T-cell (primary cell): ENCODE measurements at regions not wholly inside any gene's neighbourhood (a gene's known extent, or its start where the extent isn't known, plus 50 kb on each side); places are given as distances from the start of the nearest gene placed in this dataset.

Experiments
- ATAC-seq, 4 experiments: fragments of 200-7000 bp in 3 of 4; fragments of 150-1000 bp in 1 of 4; cut with Tn5 transposase; replicated peaks in 1 of 4; 1 replicate in 3 of 4; 2 replicates in 1 of 4; pipeline ENCODE4 v1.10.0; 2021; ENCODE audit warnings: moderate library complexity in 3 of 4, mild to moderate bottlenecking in 2 of 4, moderate number of reproducible peaks in 1 of 4
- CTCF ChIA-PET, 2 donors: fragments of 300-600 bp; sonication (Branson Sonifier 250); formaldehyde crosslinking; loops; one replicate each; lab custom pipeline; 2022; ENCODE audit warnings: antibody characterized with exemption in 2 of 2; lab: Charles Lee
- POLR2A ChIA-PET, 2 donors: fragments of 300-600 bp; sonication (Branson Sonifier 250); formaldehyde crosslinking; loops; one replicate each; lab custom pipeline; 2022; ENCODE audit warnings: antibody characterized with exemption in 2 of 2; lab: Charles Lee
- DNase-seq, 35 experiments: peaks; one replicate each; pipeline versions ENCODE4 v3.0.0 to v3.0.0-alpha.2; 2013 to 2023
- H3K27ac ChIP-seq: one replicate; pipeline ENCODE4 v1.5.1; 2013; ENCODE audit warnings: low read length
- H3K27me3 ChIP-seq, 2 experiments: replicated peaks in 1 of 2; 1 replicate in 1 of 2; 2 replicates in 1 of 2; pipeline versions ENCODE4 v1.6.1 to v1.7.0; 2013; ENCODE audit warnings: low read length in 1 of 2, mixed read lengths in 1 of 2; ENCODE audit not compliant: control insufficient read depth in 2 of 2, insufficient read depth in 2 of 2; ENCODE audit errors: extremely low read depth in 1 of 2
- H3K36me3 ChIP-seq, 2 donors: 1 replicate in 1 of 2; 2 replicates in 1 of 2; pipeline versions ENCODE4 v1.6.1 to v1.7.0; 2013; ENCODE audit warnings: low read length in 1 of 2; ENCODE audit not compliant: control insufficient read depth in 2 of 2, insufficient read depth in 1 of 2; ENCODE audit errors: extremely low read depth in 1 of 2
- H3K4me1 ChIP-seq, 2 experiments: 1 replicate in 1 of 2; 2 replicates in 1 of 2; pipeline versions ENCODE4 v1.6.1 to v1.7.0; 2013; ENCODE audit warnings: low read length in 2 of 2, mixed read lengths in 1 of 2; ENCODE audit not compliant: insufficient read depth in 2 of 2, control insufficient read depth in 1 of 2; ENCODE audit errors: extremely low read depth in 1 of 2
- H3K4me3 ChIP-seq, 2 donors: 1 replicate in 1 of 2; 2 replicates in 1 of 2; pipeline versions ENCODE4 v1.5.1 to v1.7.0; 2013; ENCODE audit warnings: mild to moderate bottlenecking in 2 of 2, low read length in 1 of 2, moderate library complexity in 1 of 2; ENCODE audit not compliant: control insufficient read depth in 1 of 2; ENCODE audit errors: extremely low read depth in 1 of 2
- H3K9me3 ChIP-seq: 2 replicates; pipeline ENCODE4 v1.7.0; 2013
- H3K27ac Mint-ChIP-seq, 2 donors: one replicate each; pipeline ENCODE4 v1.8.0; 2020 to 2021; ENCODE audit warnings: mild to moderate bottlenecking in 2 of 2, mixed read lengths in 2 of 2
- H3K27me3 Mint-ChIP-seq, 2 donors: one replicate each; pipeline ENCODE4 v1.8.0; 2021 to 2022; ENCODE audit warnings: mixed read lengths in 2 of 2
- H3K36me3 Mint-ChIP-seq: one replicate; pipeline ENCODE4 v1.8.0; 2021; ENCODE audit warnings: mixed read lengths
- H3K4me1 Mint-ChIP-seq, 3 donors: one replicate each; pipeline ENCODE4 v1.8.0; 2020 to 2022; ENCODE audit warnings: mixed read lengths in 3 of 3, mild to moderate bottlenecking in 1 of 3
- H3K4me3 Mint-ChIP-seq, 3 donors: one replicate each; pipeline ENCODE4 v1.8.0; 2020 to 2022; ENCODE audit warnings: mild to moderate bottlenecking in 3 of 3, mixed read lengths in 3 of 3, moderate library complexity in 3 of 3
- H3K9me3 Mint-ChIP-seq, 3 donors: one replicate each; pipeline ENCODE4 v1.8.0; 2020 to 2022; ENCODE audit warnings: mixed read lengths in 3 of 3
- WGBS: methylation state at CpG from one replicate; pipeline ENCODE4 v1.1.5; 2013; ENCODE audit warnings: missing lambda C conversion rate; ENCODE audit not compliant: insufficient coverage; 5-methylcytosine and 5-hydroxymethylcytosine counted together

- no peaks in the 10 kb centered on the region for H3K36me3 ChIP-seq
- H3K4me3 ChIP-seq = no peak overlapping the region
- ATAC-seq (no peak), DNase-seq (no peak)
- Mint-ChIP-seq H3K27me3 (peaks cover 18 to 26% of the 10 kb centered on the region in 2 donors), H3K4me1 (peaks cover 0 to 8% (median 2%) of the 10 kb centered on the region in 3 donors), H3K27ac (no peak overlapping the region), H3K9me3 (no peaks in the 10 kb centered on the region), H3K4me3 (no peak overlapping the region), H3K36me3 (no peaks in the 10 kb centered on the region)
- no peak overlapping the region for H3K27ac ChIP-seq
- ChIA-PET CTCF (no interaction called here), POLR2A (no interaction called here)
- H3K9me3 ChIP-seq = no peaks in the 10 kb centered on the region
- WGBS = 58% methylated on average over 1 of the region's 2 CpGs
- no peaks in the 10 kb centered on the region for H3K4me1 ChIP-seq
- peaks cover 0 to 17% of the 10 kb centered on the region in 2 experiments for H3K27me3 ChIP-seq
These were observed 54.0 kb upstream of the GRB10 start for GRCh38 chr7:50836646-50837045.

DNA sequence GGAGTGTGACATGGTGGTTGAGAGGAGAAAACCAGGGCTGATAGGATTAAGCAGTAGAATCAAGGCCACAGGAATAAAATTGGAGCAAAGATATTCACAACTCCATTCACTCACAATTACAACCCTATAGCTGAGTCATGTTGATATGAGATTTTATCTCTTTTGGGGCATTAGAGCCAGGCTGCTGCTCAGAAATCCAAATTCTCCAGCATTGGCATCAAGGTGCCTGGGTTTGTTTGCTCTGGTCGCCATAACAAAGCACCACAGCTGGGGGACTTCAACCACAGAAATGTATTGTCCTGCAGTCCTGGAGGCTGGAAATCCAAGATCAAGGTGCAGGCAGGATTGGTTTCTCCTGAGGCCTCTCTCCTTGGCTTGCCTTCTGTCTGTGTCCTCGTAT lies 52.5 kb upstream of the GRB10 start:
- ATAC-seq (no peak), DNase-seq (no peak)
- no peak overlapping the region for H3K27ac Mint-ChIP-seq
- no peaks in the 10 kb centered on the region for H3K36me3 Mint-ChIP-seq
- peaks cover 0 to 8% (median 2%) of the 10 kb centered on the region in 3 donors for H3K4me1 Mint-ChIP-seq
- Histone ChIP-seq H3K36me3 (no peaks in the 10 kb centered on the region), H3K9me3 (no peaks in the 10 kb centered on the region), H3K27me3 (peaks cover 0 to 16% of the 10 kb centered on the region in 2 experiments), H3K4me1 (no peaks in the 10 kb centered on the region), H3K4me3 (no peak overlapping the region), H3K27ac (no peak overlapping the region)
- no peak overlapping the region for H3K4me3 Mint-ChIP-seq
- CTCF ChIA-PET = no interaction called here
- no peaks in the 10 kb centered on the region for H3K9me3 Mint-ChIP-seq
- WGBS = 60% methylated on average over 2 of the region's 2 CpGs
- POLR2A ChIA-PET = no interaction called here
- H3K27me3 Mint-ChIP-seq = peaks cover 13 to 19% of the 10 kb centered on the region in 2 donors

DNA sequence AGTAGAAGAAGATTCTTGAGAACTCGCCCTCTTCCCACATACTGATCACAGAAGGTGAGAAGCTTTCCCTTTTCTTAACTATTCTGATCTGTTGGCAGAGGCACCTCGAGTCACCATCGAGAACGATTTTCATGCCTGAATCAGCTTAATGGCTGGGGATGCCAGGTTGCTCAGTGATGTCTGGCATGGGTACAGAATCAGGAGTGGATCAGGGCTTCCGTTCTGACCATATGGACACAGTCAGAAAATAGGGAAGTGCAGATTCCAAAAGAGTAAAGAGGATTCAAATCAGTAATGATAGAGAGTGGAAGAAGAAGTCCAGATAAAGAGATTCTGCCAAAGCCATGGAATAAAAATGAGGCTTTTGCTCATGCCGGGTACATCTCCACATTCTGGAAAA lies 52.0 kb upstream of the GRB10 start:
- Mint-ChIP-seq H3K27ac (no peak overlapping the region), H3K4me3 (no peak overlapping the region), H3K9me3 (no peaks in the 10 kb centered on the region), H3K36me3 (no peaks in the 10 kb centered on the region), H3K4me1 (peaks cover 0 to 8% (median 2%) of the 10 kb centered on the region in 3 donors), H3K27me3 (peaks cover 15 to 19% of the 10 kb centered on the region in 2 donors)
- H3K4me3 ChIP-seq = no peak overlapping the region
- CTCF ChIA-PET = no interaction called here
- no peak for DNase-seq
- no peak for ATAC-seq
- H3K4me1 ChIP-seq = no peaks in the 10 kb centered on the region
- H3K36me3 ChIP-seq = no peaks in the 10 kb centered on the region
- H3K27ac ChIP-seq = no peak overlapping the region
- no peaks in the 10 kb centered on the region for H3K9me3 ChIP-seq
- H3K27me3 ChIP-seq = peaks cover 0 to 16% of the 10 kb centered on the region in 2 experiments
- WGBS = 89% methylated on average over 5 of the region's 6 CpGs
- POLR2A ChIA-PET = no interaction called here

DNA sequence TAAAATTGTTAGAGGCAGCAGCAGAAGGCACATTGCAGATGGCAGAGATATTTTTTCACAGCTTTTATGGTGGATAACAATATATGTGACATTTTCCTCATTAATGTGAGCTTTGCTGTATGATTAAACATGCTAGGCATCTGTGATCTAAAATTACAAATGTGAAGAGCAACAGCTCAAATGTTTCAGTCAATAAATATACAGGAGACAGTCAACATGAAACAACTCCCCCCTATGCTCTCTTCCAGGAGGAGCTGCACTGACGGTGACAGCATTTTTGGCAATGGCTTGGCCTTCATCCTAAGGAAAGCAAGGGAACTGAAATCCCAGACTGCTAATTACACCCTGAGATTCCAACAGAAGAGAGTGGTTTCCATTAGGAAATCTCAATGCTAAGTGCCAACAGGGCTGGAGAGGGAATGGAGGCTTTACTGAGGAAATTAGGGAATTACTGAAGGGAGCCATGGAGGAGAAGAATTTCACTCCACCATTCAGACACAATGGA lies 51.4 kb upstream of the GRB10 start:
- ATAC-seq = no peak
- Mint-ChIP-seq H3K36me3 (no peaks in the 10 kb centered on the region), H3K4me3 (no peak overlapping the region), H3K27ac (no peak overlapping the region), H3K9me3 (no peaks in the 10 kb centered on the region), H3K4me1 (peaks cover 0 to 8% (median 2%) of the 10 kb centered on the region in 3 donors), H3K27me3 (peaks cover 15 to 16% of the 10 kb centered on the region in 2 donors)
- H3K27me3 ChIP-seq = peaks cover 0 to 16% of the 10 kb centered on the region in 2 experiments
- no peak overlapping the region for H3K27ac ChIP-seq
- CTCF ChIA-PET = no interaction called here
- H3K36me3 ChIP-seq = no peaks in the 10 kb centered on the region
- WGBS = no CpG with 5 or more reads among the region's 1 CpG
- H3K9me3 ChIP-seq = no peaks in the 10 kb centered on the region
- no peaks in the 10 kb centered on the region for H3K4me1 ChIP-seq
- no peak overlapping the region for H3K4me3 ChIP-seq
- POLR2A ChIA-PET = no interaction called here
- no peak for DNase-seq

GRCh38 chr7:50832744-50833143 lies 50.0 kb upstream of the GRB10 start:
- DNase-seq = no peak
- Mint-ChIP-seq H3K27me3 (peaks cover 11 to 12% of the 10 kb centered on the region in 2 donors), H3K4me1 (peaks cover 2 to 11% (median 3%) of the 10 kb centered on the region in 3 donors), H3K27ac (no peak overlapping the region), H3K36me3 (no peaks in the 10 kb centered on the region), H3K4me3 (no peak overlapping the region), H3K9me3 (no peaks in the 10 kb centered on the region)
- H3K9me3 ChIP-seq = no peaks in the 10 kb centered on the region
- H3K4me3 ChIP-seq = no peak overlapping the region
- POLR2A ChIA-PET = no interaction called here
- H3K27me3 ChIP-seq = peaks cover 0 to 16% of the 10 kb centered on the region in 2 experiments
- CTCF ChIA-PET = no interaction called here
- no peaks in the 10 kb centered on the region for H3K4me1 ChIP-seq
- ATAC-seq = peak in 2 of 4 experiments; percentile 33 to 59
- H3K36me3 ChIP-seq = no peaks in the 10 kb centered on the region
- no CpG with 5 or more reads among the region's 3 CpGs for WGBS
- no peak overlapping the region for H3K27ac ChIP-seq
